ENCODE measurements at regions not wholly inside any gene's neighbourhood (a gene's known extent, or its start where the extent isn't known, plus 50 kb on each side); places are given as distances from the start of the nearest gene placed in this dataset.

DNA sequence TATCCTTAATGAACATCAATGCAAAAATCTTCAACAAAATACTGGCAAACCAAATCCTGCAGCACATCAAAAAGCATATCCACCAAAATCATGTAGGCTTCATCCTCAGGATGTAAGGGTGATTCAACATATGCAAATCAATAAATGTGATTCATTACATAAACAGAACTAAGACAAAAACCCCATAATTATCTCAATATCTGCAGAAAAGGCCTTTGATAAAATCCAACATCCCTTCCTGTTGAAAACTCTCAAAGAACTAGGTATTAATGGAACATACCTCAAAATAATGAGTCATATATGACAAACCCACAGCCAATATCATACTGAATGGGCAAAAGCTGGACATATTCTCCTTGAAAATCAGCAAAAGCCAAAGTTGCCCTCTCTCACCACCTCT, 54.6 kb upstream of the DEPDC1 start:
- ATAC-seq, result no peak
- TF ChIP-seq, protein P1, sequence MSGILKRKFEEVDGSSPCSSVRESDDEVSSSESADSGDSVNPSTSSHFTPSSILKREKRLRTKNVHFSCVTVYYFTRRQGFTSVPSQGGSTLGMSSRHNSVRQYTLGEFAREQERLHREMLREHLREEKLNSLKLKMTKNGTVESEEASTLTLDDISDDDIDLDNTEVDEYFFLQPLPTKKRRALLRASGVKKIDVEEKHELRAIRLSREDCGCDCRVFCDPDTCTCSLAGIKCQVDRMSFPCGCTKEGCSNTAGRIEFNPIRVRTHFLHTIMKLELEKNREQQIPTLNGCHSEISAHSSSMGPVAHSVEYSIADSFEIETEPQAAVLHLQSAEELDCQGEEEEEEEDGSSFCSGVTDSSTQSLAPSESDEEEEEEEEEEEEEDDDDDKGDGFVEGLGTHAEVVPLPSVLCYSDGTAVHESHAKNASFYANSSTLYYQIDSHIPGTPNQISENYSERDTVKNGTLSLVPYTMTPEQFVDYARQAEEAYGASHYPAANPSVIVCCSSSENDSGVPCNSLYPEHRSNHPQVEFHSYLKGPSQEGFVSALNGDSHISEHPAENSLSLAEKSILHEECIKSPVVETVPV (CRISPR knock-in tag; IDR thresholded peaks at IDR 0.05), result no peak
- TF ChIP-seq OSR1 (CRISPR knock-in tag; IDR thresholded peaks at IDR 0.05) (no peak), ZFP30 (CRISPR knock-in tag; IDR thresholded peaks at IDR 0.05) (no peak)

DNA sequence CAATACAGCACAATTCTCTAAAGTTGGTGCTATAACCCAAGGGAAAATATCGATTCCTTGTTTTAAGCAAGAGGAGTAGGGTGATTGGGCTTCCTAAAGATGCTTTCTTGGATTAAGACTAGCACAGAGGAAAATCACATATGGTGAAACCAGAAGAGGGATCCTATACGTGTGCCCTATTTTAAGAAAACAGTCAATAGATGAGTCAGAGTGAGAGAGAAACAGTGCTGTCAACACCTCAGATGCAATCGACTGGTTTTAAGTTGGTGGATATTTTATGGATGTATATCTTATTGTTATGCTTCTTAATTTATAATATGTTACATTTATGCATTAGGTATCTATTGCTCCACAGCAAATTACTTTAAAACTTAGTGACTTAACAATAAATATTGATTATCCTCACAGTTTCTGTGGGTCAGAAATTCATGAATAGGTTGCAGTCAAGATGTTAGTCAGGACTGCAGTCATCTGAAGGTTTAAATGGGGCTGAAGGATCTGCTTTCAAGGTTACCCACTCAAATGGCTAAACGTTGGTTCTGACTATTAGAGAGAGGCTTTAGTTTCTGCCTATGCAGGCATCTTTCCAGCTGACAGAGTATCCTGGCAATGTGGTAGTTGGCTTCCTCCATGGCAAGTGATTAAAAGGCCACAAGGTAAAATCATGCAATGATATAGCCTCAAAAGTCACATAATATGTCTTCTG, 61.6 kb upstream of the DEPDC1 start:
- TF ChIP-seq, protein P2, sequence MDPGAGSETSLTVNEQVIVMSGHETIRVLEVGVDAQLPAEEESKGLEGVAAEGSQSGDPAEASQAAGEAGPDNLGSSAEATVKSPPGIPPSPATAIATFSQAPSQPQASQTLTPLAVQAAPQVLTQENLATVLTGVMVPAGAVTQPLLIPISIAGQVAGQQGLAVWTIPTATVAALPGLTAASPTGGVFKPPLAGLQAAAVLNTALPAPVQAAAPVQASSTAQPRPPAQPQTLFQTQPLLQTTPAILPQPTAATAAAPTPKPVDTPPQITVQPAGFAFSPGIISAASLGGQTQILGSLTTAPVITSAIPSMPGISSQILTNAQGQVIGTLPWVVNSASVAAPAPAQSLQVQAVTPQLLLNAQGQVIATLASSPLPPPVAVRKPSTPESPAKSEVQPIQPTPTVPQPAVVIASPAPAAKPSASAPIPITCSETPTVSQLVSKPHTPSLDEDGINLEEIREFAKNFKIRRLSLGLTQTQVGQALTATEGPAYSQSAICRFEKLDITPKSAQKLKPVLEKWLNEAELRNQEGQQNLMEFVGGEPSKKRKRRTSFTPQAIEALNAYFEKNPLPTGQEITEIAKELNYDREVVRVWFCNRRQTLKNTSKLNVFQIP (CRISPR knock-in tag; IDR thresholded peaks at IDR 0.05; ENCODE audit: borderline replicate concordance, low read depth), result no peak
- TF ChIP-seq, protein P3, sequence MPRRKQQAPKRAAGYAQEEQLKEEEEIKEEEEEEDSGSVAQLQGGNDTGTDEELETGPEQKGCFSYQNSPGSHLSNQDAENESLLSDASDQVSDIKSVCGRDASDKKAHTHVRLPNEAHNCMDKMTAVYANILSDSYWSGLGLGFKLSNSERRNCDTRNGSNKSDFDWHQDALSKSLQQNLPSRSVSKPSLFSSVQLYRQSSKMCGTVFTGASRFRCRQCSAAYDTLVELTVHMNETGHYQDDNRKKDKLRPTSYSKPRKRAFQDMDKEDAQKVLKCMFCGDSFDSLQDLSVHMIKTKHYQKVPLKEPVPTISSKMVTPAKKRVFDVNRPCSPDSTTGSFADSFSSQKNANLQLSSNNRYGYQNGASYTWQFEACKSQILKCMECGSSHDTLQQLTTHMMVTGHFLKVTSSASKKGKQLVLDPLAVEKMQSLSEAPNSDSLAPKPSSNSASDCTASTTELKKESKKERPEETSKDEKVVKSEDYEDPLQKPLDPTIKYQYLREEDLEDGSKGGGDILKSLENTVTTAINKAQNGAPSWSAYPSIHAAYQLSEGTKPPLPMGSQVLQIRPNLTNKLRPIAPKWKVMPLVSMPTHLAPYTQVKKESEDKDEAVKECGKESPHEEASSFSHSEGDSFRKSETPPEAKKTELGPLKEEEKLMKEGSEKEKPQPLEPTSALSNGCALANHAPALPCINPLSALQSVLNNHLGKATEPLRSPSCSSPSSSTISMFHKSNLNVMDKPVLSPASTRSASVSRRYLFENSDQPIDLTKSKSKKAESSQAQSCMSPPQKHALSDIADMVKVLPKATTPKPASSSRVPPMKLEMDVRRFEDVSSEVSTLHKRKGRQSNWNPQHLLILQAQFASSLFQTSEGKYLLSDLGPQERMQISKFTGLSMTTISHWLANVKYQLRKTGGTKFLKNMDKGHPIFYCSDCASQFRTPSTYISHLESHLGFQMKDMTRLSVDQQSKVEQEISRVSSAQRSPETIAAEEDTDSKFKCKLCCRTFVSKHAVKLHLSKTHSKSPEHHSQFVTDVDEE (CRISPR knock-in tag; IDR thresholded peaks at IDR 0.05), result no peak
- no peak for TF ChIP-seq ZFP30 (CRISPR knock-in tag; IDR thresholded peaks at IDR 0.05)
- TF ChIP-seq, protein P4, sequence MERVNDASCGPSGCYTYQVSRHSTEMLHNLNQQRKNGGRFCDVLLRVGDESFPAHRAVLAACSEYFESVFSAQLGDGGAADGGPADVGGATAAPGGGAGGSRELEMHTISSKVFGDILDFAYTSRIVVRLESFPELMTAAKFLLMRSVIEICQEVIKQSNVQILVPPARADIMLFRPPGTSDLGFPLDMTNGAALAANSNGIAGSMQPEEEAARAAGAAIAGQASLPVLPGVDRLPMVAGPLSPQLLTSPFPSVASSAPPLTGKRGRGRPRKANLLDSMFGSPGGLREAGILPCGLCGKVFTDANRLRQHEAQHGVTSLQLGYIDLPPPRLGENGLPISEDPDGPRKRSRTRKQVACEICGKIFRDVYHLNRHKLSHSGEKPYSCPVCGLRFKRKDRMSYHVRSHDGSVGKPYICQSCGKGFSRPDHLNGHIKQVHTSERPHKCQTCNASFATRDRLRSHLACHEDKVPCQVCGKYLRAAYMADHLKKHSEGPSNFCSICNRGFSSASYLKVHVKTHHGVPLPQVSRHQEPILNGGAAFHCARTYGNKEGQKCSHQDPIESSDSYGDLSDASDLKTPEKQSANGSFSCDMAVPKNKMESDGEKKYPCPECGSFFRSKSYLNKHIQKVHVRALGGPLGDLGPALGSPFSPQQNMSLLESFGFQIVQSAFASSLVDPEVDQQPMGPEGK (CRISPR knock-in tag; IDR thresholded peaks at IDR 0.05; ENCODE audit: borderline replicate concordance), result no peak
- ATAC-seq, result no peak

DNA sequence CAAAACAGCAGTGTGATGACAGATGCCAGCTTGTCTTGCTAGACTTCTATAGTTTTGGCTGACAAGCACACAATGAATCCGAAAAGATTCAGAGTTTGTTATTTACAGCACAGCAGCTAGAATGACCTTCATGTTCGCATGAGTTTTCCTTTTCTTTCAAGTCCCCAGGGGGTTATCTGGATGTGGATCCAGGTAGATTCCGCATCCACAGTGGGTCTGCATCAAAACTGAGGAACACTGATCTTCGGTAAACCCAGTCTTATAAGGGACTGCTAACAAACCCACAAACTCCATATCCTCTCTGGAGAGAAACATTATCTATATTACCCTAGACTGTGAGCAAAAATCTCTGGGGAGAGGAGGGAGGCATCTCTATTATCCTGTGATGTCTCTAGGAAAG, 69.0 kb upstream of the DEPDC1 start:
- TF ChIP-seq, protein P2 (CRISPR knock-in tag; IDR thresholded peaks at IDR 0.05; ENCODE audit: borderline replicate concordance, low read depth), result no peak
- TF ChIP-seq, protein P5, sequence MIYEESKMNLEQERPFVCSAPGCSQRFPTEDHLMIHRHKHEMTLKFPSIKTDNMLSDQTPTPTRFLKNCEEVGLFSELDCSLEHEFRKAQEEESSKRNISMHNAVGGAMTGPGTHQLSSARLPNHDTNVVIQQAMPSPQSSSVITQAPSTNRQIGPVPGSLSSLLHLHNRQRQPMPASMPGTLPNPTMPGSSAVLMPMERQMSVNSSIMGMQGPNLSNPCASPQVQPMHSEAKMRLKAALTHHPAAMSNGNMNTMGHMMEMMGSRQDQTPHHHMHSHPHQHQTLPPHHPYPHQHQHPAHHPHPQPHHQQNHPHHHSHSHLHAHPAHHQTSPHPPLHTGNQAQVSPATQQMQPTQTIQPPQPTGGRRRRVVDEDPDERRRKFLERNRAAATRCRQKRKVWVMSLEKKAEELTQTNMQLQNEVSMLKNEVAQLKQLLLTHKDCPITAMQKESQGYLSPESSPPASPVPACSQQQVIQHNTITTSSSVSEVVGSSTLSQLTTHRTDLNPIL (CRISPR knock-in tag; IDR thresholded peaks at IDR 0.05; ENCODE audit: low read depth), result no peak
- TF ChIP-seq OSR1 (CRISPR knock-in tag; IDR thresholded peaks at IDR 0.05) (no peak), ZC3H10 (CRISPR knock-in tag; IDR thresholded peaks at IDR 0.05) (no peak), ZNF565 (CRISPR knock-in tag; conservative IDR thresholded peaks at IDR 0.05; ENCODE audit: low read depth) (no peak), GLIS3 (CRISPR knock-in tag; IDR thresholded peaks at IDR 0.05) (no peak), ZNF70 (CRISPR knock-in tag; IDR thresholded peaks at IDR 0.05) (no peak), ISL1 (CRISPR knock-in tag; IDR thresholded peaks at IDR 0.05) (no peak), TOX (CRISPR knock-in tag; IDR thresholded peaks at IDR 0.05; ENCODE audit: borderline replicate concordance) (no peak), PPARA (CRISPR knock-in tag; IDR thresholded peaks at IDR 0.05; ENCODE audit: borderline replicate concordance) (no peak), ZNF8 (CRISPR knock-in tag; IDR thresholded peaks at IDR 0.05) (no peak), ZFP3 (CRISPR knock-in tag; IDR thresholded peaks at IDR 0.05) (no peak), SNAI2 (CRISPR knock-in tag; IDR thresholded peaks at IDR 0.05) (no peak), CSDC2 (CRISPR knock-in tag; IDR thresholded peaks at IDR 0.05) (no peak), ARNTL (CRISPR knock-in tag; IDR thresholded peaks at IDR 0.05; ENCODE audit: borderline replicate concordance, low read depth) (no peak)
- TF ChIP-seq, protein P3 (CRISPR knock-in tag; IDR thresholded peaks at IDR 0.05), result no peak
- TF ChIP-seq, protein P4 (CRISPR knock-in tag; IDR thresholded peaks at IDR 0.05; ENCODE audit: borderline replicate concordance), result no peak
- ATAC-seq, result no peak
